Right forelimb (tissue), 1 donor: ENCODE measurements at regions not wholly inside any gene's neighbourhood (a gene's known extent, or its start where the extent isn't known, plus 50 kb on each side); places are given as distances from the start of the nearest gene placed in this dataset.
"Not testable (repeated sequence)": the region's sequence is repeated elsewhere in the genome, so short reads cannot be mapped to it uniquely, and the experiment has no call there.

Experiments
- DNase-seq: peaks from one replicate; pipeline ENCODE4 v3.0.0-alpha.2; 2018

DNA sequence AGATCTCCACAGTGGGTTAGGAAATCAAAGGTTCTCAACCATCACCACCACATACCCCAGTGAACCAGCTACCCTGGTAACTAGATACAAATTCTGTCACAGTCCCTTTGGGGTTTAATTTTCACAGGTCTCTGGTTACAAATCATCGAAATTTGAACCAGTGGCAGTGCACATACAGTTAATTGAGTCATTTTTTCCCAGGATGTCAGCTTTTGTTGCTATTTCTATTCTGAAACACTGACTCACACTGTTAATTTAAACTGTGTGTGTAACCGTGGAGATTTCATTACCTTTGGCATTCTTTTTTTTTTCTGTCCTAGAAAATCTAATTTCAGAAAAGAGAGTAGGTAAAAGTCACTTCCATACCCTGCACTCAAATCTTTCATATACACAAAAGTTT, 511.5 kb downstream of the TOX3 start:
- DNase-seq: no peak

DNA sequence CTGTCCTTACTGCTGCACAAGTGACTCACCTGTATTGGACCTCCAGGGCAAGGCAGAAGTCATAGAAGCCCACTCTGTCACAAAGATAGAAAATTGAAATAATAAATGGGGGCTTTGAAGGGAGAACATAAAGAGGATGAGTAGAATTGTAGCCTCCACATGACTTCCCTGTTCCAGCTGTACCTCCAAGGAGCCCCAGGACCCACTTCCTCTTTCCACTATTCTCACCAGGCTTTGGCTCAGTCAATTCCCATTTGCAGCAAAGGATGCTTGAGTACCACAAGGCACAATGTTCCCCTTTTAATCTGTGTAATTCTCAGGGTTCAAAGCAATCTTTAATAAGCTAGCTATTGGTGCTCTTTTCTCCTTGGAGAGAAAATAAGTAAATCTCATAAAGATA, 512.1 kb downstream of the TOX3 start:
- DNase-seq: no peak

DNA sequence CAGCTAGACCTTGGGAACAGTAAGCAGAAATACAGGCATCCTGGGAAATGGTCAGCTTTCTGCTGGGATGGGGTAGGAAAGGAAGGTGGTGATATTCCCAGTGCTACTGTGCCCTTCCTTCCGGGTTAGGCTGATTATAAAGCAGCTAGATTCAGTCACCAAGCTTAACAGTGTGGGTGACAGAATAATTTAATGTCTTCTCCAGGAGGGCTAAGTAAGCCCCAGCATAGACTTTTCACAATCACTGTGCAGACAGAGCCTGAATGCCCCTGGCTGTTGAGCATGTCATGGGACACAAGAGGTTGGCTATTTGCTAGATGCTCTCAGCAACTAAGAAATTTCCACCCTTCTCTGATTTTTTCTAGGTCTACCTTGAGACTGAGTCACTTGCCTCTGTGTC, 513.0 kb downstream of the TOX3 start:
- no peak for DNase-seq

DNA sequence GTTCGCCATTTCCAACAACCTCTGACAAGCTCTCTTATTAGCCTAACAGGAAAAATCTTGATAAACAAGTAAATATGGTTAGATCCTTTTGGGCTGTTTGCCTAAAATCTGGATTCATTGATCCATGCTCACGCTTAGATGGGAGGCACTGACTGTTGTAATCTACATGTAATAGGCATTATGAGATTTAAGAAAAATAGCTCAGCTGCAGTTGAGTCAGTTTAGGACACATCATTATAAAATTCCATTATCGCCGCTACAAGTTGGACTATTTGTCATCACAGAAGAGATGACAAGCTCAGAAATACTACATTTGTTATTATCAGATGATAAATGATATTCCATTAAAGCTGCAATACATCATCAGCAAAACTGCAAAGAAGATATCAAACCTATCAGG, 524.0 kb downstream of the TOX3 start:
- DNase-seq: no peak

DNA sequence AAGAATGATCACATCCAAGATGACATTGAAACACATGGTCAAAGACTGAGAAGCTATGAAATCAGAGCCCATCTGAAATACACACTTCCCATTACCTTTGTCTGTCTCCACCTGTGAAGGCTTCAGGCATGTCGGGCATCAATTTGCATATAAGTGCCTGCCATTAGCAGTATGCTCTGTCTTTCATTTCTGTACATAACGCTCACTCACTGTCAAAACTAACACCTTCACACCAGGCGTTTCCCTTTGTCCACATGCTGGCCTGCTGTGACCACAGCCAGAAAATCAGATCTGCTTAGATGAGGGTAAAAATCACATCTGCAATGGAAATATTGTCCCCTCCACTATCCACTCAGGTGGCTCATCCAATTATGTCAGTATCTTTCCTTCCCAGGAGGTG, 524.8 kb downstream of the TOX3 start:
- no peak for DNase-seq

DNA sequence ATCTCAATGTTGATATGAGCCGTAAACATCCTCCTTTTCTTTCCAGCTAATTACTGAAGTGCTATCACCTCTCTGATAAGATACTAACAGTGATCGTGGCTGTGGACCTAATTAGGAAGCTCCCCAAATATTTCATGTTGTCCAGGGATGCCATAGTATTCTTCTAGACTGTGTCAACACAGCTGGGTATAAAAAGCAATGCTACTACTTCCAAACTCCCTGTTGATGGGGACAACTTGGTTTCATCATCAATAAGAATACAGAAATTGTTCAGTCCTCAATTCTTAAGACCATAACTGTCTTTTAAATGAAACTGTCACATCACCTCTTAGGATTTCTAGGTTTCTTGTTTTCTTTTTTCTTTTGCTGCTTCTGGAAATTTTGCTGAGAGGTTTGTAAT, 530.6 kb downstream of the TOX3 start:
- DNase-seq: no peak

DNA sequence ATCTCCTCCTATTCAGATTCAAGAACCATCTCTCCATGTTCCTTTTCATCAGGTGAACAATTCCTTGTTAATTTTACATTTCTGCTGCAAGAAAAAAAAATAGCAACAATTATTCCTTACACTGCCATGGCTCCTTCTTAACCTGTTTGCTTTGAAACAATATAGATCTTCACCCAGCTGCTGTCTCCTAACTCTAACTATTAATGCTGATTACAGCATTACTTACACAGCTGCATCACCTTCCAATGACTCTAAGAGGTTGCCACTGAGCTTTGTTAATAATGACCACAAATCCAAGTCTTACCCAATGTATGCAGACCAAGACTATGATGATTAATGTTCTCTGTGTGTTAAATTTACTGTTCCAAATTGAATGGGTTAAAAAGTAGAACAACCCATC, 541.4 kb downstream of the TOX3 start:
- no peak for DNase-seq

DNA sequence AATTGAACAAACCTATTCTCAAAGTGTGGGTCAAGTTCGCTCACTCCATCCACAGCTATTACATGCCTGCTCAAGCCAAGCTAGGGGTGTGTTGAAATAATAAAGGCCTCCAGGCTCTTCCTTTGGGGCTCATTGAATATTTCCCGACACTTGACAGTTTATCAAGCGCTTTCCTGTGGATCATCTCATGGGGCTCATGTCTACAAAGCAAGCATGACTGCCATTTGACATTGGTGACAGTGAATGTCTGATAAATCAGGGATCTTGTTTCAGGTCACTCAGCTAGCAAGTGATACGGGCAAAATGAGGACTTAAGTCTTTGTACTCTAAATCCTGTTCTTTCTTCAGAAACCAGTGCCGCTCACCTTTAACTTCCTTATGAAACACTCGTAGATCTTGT, 542.6 kb downstream of the TOX3 start:
- DNase-seq: no peak

DNA sequence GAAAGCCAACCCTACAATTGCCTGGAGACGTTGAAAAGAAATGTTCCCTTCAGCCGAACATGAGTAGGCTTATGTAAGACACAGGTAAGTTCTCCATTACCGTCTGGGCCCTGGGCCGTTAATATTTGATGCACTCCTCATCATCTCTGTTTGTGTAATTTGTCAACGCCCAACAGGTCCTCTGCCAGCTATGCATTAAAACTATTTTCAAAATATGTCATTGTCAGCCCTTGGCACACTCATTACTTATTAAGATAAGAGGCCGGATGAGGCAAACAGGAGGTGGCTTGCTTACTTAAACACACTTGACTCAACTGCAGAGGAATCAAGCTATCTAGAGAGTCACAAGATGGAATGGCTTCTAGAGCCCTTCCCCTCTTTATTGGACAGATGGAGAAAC, 544.9 kb downstream of the TOX3 start:
- no peak for DNase-seq

DNA sequence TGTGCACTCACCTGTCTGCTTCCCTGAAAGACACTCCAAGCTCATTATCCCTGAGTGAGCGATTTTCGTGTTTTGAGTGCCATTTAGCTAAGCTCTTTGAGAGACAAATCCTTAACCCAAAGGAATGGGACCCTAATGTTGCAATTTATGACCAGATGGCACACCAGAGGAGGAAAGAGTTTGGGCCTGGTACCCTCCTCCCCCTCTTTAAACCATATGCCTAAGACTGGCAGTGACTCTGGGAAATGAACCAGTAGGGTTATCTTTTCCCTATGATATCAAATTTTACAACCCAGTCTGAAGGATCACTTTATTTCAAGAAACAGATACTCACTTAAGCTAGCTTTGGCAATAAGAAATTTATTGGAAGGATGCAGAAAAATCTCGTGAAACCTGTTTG, 550.4 kb downstream of the TOX3 start:
- no peak for DNase-seq

DNA sequence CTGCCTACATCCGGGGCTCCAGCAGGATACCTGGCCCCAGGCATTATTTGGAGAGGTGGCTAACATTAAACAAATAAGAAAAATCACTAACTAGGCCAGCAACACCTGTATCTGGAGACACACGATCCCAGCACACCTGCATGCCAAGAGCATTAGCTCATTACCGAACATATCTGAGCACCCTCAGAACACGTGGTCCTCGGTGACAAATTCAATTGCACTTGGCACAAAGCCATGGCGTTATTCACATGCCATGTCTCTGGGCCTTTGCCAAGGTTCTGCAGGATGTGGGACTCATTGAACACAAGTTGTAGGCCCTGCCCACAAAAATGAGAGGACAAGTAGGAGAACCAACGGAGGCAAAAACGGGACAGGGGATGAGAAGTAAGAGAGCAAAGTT, 552.3 kb downstream of the TOX3 start:
- no peak for DNase-seq

DNA sequence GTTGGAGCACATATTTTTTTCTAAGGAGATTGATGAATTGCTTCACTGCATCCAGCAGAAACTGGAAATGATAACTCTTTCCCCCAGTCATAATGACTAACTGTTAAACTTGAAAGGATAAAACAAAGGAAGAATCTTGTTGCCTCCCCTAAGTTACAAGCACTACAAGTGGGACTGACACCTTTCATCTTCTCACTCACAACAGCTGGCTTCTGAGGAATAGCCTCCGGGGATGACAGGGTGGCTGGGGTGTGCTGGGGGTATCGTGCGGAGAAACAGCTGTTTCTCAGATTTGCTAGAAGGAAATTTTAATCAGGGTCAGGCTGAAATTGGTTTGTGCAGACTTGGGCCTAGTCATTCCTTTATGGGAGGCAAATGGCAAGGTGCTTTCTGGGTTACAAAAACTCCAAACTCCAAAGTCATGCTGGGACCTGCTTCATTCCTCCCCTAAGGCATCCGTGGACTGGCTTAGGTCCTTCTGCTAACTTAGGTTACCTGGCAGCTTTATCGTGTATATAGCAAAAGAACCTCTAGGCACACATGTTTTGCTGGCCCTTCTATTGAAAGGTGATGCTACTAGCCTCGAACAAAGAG, 557.2 kb downstream of the TOX3 start:
- DNase-seq: no peak

DNA sequence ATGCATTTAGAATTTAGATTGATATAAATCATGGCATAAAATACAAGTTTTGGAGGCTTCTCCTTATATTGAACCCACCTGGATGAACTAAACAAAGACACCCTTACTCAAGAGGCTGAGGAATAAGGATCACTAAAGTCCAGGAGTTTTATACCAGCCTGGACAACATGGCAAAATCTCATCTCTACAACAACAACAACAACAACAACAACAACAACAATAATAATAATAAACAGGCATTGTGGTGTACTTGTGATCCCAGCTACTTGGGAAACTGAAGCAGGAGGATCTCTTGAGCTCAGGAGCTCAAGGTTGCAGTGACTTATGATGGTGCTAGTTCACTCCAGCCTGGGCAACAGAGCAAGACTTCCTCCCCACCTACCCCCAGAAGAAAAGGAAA, 558.0 kb downstream of the TOX3 start:
- DNase-seq: no peak

DNA sequence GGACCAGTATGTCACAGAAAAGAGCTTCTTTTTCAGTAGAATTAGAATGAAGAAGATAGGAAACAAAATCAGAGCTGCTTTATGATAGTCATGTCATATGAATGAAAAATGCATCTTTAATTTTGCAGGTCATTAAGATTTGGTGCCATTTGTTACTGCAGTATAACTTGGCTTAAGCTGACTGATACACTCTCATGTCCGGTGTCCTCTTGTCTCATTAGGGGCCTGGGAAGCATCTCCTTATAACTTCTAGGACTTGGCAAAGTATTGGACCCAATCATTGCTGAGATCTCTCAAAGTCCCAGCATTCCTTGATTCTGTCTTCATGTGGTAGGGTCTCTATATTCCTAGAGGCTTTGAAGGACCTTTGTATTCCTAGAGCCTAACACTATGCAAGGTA, 559.4 kb downstream of the TOX3 start:
- no peak for DNase-seq

DNA sequence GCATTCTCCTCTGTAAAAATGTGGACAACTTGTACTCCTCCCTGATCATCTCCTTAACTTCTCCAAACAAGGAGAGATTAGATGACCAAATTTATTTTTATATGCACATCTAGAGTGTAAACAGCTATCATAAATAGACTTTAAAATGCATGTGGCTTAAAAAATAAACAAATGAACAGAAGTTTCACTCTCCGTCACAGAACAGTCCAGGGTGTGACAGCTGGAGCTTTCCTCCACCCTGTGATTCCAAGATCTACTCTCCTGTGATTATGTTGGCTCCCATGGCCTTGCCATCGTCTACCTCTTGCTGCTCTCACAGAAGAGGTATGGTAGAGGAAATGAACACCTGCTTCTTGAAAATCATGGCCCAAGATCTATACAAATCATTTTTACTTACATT, 560.2 kb downstream of the TOX3 start:
- no peak for DNase-seq

DNA sequence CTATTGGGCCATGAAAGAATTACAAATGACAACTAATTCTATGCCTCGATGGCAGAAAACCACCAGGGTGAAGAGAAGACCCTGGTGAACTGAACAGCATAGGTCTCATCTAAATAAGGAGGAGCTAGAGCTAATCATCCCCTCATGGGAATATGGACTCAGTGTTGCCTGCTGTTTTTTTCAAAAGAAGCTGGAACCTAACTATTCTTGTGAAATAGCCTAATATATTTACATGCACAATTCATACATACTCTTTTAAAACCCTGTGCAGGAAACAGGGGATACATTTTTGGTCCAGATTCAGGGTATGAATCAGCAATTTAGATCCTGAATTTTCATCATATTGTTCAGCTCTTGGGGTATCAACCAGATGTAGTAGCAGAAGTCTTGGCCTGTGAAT, 560.6 kb downstream of the TOX3 start:
- DNase-seq: no peak

DNA sequence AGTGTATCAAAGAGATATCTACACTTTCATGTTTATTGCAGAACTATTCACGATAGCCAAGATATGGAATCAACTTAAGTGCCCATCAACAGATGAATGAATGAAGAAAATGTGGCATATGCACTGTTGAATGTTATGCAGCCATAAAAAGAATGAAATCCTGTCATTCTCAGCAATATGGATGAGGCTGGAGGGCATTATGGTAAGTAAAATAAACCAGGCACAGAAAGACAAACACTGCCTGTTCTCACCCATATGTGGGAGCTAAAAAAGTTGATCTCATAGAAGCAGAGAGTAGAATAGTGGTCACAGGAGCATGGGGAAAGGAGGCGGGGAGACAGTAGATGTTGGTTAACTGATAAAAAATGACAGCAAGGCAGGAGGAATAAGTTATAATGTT, 561.8 kb downstream of the TOX3 start:
- no peak for DNase-seq

DNA sequence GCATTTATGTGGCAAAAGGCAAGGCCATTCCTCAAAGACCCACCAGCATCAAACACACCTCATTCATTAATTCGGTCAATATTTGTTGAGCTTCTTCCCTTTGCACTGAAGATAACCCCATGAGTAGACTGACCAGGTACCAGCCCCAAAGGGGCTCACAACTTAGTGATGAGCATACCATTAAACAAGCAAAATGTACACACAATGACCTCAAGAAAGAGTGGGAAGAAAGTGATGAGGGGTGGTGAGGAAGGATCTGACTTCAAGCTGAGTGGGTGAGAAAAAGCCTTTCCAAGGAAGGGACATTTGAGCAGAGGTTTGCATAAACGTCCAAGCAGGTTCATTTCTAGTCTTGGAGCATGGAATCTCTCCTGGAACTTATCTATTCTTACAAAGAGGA, 562.5 kb downstream of the TOX3 start:
- no peak for DNase-seq

DNA sequence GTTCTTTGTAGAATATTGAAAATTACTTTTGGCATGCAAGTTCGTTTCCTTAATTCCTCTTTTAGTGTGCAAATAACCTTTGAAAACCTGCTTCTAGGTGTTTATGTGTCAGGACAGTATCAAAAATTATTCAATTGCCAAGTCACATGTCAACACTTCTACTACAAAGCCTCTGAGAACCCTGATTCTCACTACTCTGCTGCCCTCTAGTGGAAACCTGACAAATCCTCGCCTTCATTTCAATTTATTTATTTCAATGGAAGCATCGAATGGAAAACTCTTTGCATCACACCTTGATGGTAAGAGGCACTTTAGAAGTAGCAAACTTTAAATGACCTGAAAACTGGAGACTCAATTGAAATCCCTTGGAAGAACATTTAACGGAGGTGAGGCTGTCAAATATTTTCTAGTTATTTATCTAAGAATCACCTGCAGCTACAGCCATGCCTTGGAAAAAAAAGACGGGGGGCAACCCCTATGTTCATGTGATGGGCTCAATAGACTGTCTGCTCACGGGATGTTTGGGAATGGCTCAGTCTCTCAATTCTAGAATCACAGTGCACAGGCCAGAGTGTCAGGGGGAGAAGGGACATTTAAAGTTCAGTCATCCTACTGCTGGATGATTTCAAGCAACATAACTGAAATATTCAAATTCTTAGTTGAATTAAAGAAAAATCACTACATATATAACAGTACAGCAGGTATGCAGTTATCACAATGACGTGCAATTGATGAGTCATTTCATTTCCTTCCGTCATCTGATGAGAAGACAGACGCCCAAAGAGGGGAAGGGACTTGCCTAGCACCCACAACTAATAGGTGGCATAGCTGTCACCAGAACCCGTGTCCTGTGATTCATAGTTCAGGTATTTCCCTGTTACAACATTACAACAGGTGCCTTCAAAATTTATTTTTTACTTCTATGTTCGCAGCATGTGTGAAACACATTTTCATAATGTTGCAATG, 563.9 kb downstream of the TOX3 start:
- no peak for DNase-seq

DNA sequence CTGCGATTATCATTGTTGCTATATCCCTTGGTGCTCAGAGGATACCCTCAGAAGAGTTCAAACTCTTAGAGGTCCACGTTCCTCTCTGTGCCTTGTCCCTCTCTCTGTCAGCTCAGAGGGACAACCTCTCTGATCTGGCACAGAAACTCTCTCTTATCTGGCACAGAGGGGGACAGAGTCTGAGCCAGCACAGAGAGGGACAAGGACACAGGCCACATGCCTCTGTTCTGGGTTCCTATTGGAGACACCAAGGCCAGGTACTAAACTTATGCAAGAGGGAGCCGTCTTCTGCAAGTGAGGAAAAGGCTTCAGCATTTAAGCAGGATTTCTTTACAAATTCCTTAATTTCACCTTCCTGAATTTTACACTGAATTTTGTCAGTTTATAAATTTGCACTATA, 565.2 kb downstream of the TOX3 start:
- no peak for DNase-seq

DNA sequence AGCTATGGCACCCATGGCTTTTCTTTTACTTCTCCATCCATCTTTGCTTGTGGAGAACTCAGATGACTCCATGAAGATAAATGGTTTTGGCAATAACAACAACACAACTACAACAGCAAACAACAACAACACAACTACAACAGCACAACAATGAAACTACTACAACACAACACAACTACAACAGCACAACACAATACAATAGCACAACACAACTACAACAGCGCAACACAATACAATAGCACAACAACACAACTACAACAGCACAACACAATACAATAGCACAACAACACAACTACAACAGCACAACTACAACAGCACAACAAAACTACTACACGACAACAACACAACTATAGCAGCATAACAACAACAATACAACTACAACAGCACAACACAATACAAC, 569.4 kb downstream of the TOX3 start:
- not testable (repeated sequence) for DNase-seq

DNA sequence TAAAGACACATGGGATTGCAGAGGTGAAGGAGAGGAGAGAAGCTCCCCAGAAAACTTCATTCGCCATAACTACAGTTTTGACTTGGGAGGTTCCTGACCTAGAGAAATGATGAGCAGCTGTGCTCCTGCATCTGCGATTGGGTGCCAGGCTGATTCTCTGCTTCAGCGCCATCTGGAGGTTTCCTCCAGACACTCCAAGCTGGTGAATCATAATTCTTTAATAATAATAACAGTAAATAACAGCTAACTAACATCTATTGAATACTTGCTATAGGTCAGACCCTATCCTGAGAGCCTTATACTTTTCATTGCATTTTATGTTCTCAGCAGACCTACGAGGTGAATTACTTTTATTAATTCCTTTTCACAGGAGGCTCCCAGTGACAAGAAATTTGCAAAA, 575.8 kb downstream of the TOX3 start:
- DNase-seq: no peak

DNA sequence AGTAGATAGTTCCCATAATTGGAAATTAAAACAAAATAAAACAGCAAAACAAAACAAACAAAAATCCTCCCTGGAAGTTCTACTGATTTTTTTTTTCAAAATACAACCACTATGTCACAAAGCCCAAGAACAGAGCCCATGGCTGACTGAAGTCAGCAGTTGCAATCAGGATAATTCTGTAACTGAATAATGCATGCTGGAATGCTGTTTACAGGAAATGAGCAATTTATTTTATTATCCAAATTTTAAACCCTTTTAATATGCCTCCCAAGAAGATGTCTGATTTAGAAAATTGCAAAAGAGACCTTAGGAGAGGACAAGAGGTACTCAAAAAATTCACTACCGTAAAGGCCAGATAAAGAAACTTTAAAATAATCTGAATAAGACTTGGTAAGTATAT, 578.2 kb downstream of the TOX3 start:
- no peak for DNase-seq

DNA sequence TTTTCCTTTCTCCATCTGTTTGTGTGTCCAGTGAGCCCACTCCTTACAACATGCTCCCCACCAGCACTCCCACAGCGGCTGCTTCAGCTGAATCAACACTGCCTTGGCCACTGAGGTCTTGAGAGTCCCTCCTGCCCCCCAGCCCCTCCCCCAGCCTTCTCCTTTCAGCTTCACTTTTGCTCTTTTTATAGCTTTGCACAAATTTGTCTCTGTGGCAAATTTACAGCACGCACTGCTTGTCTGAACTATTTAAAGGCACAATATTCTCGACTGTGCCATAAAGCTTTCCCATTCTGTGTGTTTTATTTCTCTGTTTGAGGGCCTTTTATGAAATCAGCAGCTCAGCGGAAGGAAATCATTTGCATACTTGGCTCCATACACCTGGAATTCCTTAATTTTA, 579.3 kb downstream of the TOX3 start:
- no peak for DNase-seq

DNA sequence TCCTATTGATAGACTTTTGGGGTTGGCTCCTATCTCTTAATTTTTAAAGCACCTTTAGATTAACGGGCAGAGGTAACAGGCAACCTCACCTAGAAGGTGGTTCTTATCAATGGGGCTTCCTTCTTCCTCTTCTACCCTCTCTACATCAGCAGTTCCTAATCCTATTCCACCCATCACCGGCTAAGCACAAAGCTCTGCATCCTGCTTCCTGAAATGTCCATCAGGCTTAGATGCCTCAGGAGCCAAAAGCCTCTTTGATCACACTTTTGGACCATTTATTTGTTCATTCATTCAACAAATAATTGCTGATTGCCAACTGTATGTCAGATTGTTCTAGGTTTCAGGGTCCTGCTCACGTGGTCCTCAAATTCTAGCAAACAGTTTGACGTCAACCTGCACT, 586.0 kb downstream of the TOX3 start:
- DNase-seq: no peak
